Psoas muscle (tissue), 7 donors: ENCODE measurements at regions not wholly inside any gene's neighbourhood (a gene's known extent, or its start where the extent isn't known, plus 50 kb on each side); places are given as distances from the start of the nearest gene placed in this dataset.

Experiments used
- ATAC-seq, 4 donors: fragments of 200-7000 bp; cut with Tn5 transposase; one replicate each; pipeline ENCODE4 v1.9.1; 2020; ENCODE audit warnings: moderate library complexity in 3 of 4, mild to moderate bottlenecking in 2 of 4
- DNase-seq, 2 donors: peaks; one replicate each; pipeline ENCODE4 v3.0.0-alpha.2; 2020
- H3K27ac ChIP-seq: fragments of 200-600 bp; one replicate; pipeline ENCODE4 v1.8.0; 2022
- H3K27me3 ChIP-seq, 3 donors: fragments of 200-600 bp in 1 of 3; one replicate each; pipeline versions ENCODE4 v1.6.1 to v1.8.0; 2013 to 2022; ENCODE audit warnings: low read length in 2 of 3, mild to moderate bottlenecking in 2 of 3, moderate library complexity in 1 of 3; ENCODE audit not compliant: insufficient read depth in 3 of 3
- H3K36me3 ChIP-seq, 2 donors: fragments of 200-600 bp in 1 of 2; one replicate each; pipeline versions ENCODE4 v1.6.1 to v1.8.0; 2013 to 2022; ENCODE audit warnings: low read depth in 1 of 2, mild to moderate bottlenecking in 1 of 2, moderate library complexity in 1 of 2; ENCODE audit not compliant: insufficient read depth in 1 of 2
- H3K4me1 ChIP-seq: fragments of 200-600 bp; one replicate; pipeline ENCODE4 v1.8.0; 2022
- H3K4me3 ChIP-seq: fragments of 200-600 bp; one replicate; pipeline ENCODE4 v1.8.0; 2022; ENCODE audit warnings: mild to moderate bottlenecking
- H3K9me3 ChIP-seq: fragments of 200-600 bp; one replicate; pipeline ENCODE4 v1.8.0; 2022
- CTCF ChIP-seq: fragments of 200-600 bp; IDR thresholded peaks from one replicate; pipeline ENCODE4 v1.8.0; 2022; ENCODE audit warnings: antibody characterized with exemption
- WGBS, 3 donors: extraction: QIAGEN DNeasy Blood & Tissue Kit; methylation state at CpG; one replicate each; pipeline versions ENCODE4 v1.1.6 to v1.1.7; 2013; 5-methylcytosine and 5-hydroxymethylcytosine counted together
- intact Hi-C, 2 donors: fragments of 100-400 bp; cut with DNase I; formaldehyde crosslinking; loops; one replicate each; pipeline versions ENCODE4 v1.11.0 to v1.14.2; 2022
- donor health status: healthy with polysubstance abuse.
- donor health status: DM: no; HTN: no; CAD: no; lungs with moderate emphysema.
- donor health status: Bipolar disorder and iron deficiency.
- donor health status: healthy.
- donor health status: DM: yes; HTN: yes; CAD: no.
- donor health status: DM: no; HTN: no; CAD: no.
- donor health status: DM: yes; HTN: yes; CAD: no.

- ATAC-seq (no peak), DNase-seq (no peak)
- intact Hi-C loops: no loop called here
- Histone ChIP-seq H3K36me3 (no peaks in the 10 kb centered on the region), H3K4me1 (no peaks in the 10 kb centered on the region), H3K27ac (no peak overlapping the region), H3K4me3 (no peak overlapping the region), H3K9me3 (no peaks in the 10 kb centered on the region), H3K27me3 (no peaks in the 10 kb centered on the region)
- 41 to 58% (median 54%) methylated on average over 3 of the region's 3 CpGs for WGBS, 3 donors
- no peak for TF ChIP-seq CTCF
Measured at GRCh38 chr3:160078533-160078932, 89.9 kb downstream of the IL12A start.

DNA sequence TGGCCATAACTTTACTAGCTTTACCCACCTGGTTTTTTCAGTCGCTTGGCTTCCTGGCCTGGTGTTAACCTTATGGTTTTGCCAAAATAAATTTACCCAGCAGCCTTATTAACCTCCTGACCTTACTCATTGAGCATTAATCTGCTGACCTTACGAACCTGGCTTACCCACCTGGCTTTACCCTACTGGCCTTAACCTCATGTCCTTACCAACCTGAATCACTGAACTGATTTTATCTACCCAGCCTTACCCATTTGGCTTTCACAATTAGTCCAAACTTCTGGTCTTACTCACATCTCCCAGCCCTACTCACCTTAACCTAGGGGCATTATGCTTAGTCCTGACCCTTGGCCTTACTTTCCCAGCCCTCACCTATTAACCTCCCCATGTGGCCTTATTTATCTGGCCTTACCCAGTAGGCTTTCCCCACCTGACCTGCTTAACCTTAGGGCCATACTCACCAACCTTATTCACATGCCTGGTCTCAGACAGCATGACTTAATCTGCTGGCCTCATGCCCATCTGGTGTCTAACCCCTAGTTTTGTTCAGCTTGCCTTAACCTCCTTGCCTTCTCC is 93.4 kb downstream of the IL12A start:
- intact Hi-C loops: no loop called here
- no peaks in the 10 kb centered on the region for H3K36me3 ChIP-seq
- no peak for TF ChIP-seq CTCF
- no peaks in the 10 kb centered on the region for H3K9me3 ChIP-seq
- no peak overlapping the region for H3K4me3 ChIP-seq
- no peaks in the 10 kb centered on the region for H3K4me1 ChIP-seq
- WGBS, 3 donors: 79 to 85% (median 80%) methylated on average over 2 of the region's 2 CpGs
- DNase-seq (no peak), ATAC-seq (no peak)
- no peaks in the 10 kb centered on the region for H3K27me3 ChIP-seq
- H3K27ac ChIP-seq: no peak overlapping the region

- DNase-seq: no peak
- Histone ChIP-seq H3K4me1 (no peaks in the 10 kb centered on the region), H3K36me3 (no peaks in the 10 kb centered on the region), H3K27me3 (no peaks in the 10 kb centered on the region), H3K27ac (no peak overlapping the region), H3K9me3 (no peaks in the 10 kb centered on the region), H3K4me3 (no peak overlapping the region)
- 86 to 94% (median 88%) methylated on average over 1 of the region's 1 CpG for WGBS, 3 donors
- no peak for ATAC-seq
- no peak for TF ChIP-seq CTCF
- intact Hi-C loops: no loop called here
Measured at GRCh38 chr3:160084998-160085397, 96.4 kb downstream of the IL12A start.

- Histone ChIP-seq H3K4me3 (no peak overlapping the region), H3K27me3 (no peaks in the 10 kb centered on the region), H3K9me3 (no peaks in the 10 kb centered on the region), H3K36me3 (no peaks in the 10 kb centered on the region), H3K4me1 (no peaks in the 10 kb centered on the region), H3K27ac (no peak overlapping the region)
- 71 to 89% (median 83%) methylated on average over 3 of the region's 3 CpGs for WGBS, 3 donors
- TF ChIP-seq CTCF: no peak
- ATAC-seq (no peak), DNase-seq (no peak)
- intact Hi-C loops: no loop called here
Measured at GRCh38 chr3:160088492-160089137, 100.0 kb downstream of the IL12A start.

DNA sequence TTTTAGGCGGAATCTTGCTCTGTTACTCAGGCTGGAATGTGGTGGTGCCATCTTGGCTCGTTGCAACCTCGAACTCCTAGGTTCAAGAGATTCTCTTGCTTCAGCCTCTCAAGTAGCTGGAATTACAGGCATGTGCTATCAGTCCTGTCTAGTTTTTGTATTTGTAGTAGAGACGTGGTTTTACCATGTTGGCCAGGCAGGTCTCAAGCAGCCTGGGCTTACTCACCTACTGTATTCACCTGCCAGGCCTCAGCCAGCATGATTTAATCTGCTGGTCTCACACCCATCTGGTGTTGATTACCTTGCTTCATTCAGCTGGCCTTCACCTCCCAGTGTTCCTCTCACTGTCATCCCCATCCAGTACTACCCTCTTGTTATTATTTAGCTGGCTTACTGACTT is 102.0 kb downstream of the IL12A start:
- no peak for ATAC-seq
- Histone ChIP-seq H3K27me3 (no peaks in the 10 kb centered on the region), H3K27ac (no peak overlapping the region), H3K9me3 (no peaks in the 10 kb centered on the region), H3K36me3 (no peaks in the 10 kb centered on the region), H3K4me1 (no peaks in the 10 kb centered on the region), H3K4me3 (no peak overlapping the region)
- WGBS, 3 donors: 88 to 98% (median 94%) methylated on average over 4 of the region's 4 CpGs
- no peak for TF ChIP-seq CTCF
- intact Hi-C loops: no loop called here
- DNase-seq: no peak
